NCI-H2171 treated with DMSO at 0.1 percent for 48 hours (cell line): ENCODE measurements at regions not wholly inside any gene's neighbourhood (a gene's known extent, or its start where the extent isn't known, plus 50 kb on each side); places are given as distances from the start of the nearest gene placed in this dataset.
"Not testable (repeated sequence)": the region's sequence is repeated elsewhere in the genome, so short reads cannot be mapped to it uniquely, and the experiment has no call there.

Experiments used
- DNase-seq: peaks from one replicate; lab custom pipeline; 2025; lab: John Stamatoyannopoulos, UW

DNA sequence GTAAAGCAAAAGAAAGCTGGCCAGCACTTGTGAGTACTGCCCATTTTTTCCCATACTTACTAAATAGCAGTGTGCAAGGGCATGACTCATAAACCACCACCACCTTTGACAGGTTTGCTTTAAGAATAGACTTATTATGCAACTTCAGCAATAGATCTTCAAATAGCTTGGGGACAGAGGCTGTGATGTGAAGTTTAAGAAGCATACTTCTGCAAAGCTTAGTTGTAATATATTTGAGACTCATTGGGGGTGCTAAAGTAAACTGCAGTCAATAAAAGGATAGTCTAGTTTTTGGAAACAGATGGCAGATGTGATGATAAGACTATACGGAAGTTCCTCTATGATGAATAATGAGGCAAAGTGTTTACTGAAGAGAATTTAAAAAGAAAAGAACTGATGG lies 210.0 kb downstream of the PLA2G4A start:
- DNase-seq: peak; percentile 65

DNA sequence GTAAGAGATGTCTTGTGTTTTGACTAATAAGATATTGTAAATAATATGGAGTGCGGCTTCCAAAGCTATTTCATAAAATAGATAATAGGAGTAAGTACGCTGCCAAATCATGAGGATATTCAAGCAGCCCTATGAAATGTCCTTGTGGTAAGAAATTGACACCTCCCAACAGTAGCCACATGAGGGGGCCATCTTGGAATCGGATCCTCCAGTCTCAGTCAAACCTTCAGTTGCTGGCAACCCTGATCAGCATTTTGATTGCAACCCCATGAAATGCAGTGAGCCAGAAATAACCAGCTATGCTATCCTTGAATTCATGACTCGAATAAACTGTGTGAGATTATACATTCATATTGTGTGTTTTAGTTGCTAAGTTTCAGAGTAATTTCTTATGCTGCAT lies 212.4 kb downstream of the PLA2G4A start:
- no peak for DNase-seq

DNA sequence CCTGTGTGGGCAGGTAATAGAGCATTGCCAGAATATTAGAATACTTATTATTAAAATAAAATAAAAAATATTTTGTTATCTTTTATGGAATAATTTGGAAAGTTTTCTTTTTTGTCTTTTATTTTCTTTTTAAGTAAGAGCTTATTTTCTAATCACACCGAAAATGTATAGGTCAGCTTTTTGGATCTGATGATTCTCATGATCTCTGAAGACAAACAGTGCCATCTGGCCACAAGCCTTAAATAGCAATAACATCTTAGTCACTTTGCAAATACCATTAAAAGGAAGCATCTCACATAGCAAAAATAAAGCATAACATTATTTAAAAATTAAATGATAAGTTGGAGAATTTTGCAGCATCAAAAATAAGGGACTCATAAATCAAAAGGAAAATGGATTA lies 213.8 kb downstream of the PLA2G4A start:
- peak; percentile 34 for DNase-seq

DNA sequence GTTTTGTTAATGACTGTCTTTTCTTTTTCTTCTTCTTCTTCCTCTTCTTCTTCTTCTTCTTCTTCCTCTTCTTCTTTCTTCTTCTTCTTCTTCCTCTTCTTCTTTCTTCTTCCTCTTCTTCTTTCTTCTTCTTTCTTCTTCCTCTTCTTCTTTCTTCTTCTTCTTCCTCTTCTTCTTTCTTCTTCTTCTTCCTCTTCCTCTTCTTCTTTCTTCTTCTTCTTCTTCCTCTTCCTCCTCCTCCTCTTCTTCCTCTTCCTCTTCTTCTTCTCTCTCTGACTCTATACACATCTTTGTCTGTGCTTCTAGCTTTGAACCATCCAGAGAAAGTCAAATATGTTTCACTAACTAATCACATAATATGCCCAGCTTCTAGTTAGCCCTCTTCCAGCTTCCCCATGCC lies 214.7 kb downstream of the PLA2G4A start:
- not testable (repeated sequence) for DNase-seq

DNA sequence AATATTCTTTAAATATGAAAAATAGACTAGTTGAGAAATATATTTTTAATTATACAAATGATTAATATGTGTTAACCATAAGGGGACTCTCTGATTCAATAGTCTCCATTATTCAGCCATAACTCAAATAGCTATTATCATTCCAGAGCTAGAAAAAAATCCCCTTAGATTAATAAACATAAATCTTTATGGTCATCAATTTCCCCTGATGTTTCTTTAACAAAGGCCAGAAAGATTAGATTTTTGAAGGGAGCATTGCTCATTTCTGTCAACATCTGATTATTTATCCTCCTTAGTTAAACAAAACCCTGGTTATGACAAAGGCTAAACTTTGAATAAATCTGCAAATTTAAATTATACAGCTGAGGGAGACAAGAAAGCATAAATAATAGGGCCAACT lies 215.7 kb downstream of the PLA2G4A start:
- DNase-seq: no peak

DNA sequence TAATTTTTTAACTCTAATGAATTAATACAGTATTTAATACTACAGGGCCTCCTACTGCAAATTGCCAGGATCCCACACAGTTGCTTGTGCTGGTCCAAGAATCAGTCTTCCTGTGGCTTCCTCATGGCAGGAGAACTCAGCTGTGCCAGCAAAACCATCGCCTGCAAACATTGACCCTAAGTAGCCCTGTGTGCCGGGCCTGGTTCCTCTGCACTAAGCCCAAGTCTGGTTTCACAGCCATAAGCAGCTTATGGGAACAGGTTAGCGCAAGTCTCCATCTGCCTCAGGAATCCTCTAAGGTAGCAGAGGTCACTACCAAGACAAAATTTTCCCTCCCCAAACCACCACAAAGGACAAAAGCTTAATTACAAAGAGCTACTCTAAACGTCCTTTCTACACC lies 216.6 kb downstream of the PLA2G4A start:
- DNase-seq: no peak

DNA sequence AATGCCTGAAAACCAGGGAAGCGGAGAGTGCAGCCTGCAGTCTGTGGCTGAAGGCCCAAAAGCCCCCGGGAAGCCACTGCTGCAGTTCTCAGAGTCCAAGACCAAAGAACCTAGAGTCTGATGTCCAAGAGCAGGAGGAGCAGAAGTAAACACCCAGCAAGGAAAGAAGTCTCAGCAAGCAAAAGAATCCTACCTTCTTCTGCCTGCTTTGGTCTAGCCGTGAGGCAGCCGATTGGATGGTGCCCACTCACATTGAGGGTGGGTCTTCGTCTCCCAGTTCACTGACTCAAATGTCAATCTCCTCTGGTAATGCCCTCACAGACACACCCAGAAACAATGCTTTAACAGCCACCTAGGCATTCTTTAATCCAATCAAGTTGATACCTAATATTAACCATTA lies 217.5 kb downstream of the PLA2G4A start:
- no peak for DNase-seq

DNA sequence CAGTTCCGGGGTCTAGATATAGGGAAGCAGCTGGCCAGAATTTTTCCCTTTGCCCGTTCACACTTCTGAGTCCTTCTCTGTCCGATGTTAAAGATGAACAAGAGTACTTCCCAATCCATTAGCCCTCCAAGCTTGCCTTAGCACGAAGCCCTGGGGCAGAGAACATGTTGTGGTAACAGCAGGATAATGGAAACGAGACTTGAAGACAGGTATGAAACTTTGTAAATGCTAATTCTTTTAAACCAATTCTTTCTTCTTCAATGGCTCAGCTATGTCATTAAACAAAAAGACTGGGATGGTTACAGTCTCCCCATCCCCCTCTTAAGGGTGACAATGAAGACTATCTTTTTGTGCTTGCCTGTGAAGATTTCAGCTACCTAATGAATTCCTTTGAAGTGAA lies 218.5 kb downstream of the PLA2G4A start:
- DNase-seq: no peak

DNA sequence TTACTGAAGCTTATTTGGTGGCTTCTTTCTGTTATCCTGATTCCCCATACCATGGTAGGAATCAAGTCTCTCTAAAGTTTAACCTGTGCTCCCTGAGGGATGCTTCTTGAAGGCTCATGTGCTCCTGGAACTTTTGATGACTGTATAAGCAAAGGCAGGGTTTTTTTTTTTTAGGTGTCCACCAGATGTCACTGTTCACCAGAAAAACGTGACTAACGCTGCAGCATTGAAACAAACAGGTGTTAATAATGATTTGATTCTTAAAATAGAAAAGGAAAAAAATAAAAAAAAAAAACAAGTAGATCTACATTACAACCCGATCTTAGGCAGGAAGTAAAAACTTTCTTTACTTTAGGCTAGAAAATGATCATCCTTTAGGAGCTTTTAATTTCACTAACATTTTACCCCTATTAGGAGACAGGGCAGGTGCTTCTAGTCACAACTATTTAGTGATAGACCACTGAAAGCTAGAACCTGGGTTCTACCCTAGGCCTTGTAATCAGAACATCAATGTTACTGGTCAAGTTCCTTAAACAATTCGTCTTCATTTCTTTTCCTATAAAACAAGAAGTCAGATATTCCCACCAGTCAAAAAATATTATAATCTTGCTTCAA lies 223.0 kb downstream of the PLA2G4A start:
- DNase-seq: peak; percentile 84

DNA sequence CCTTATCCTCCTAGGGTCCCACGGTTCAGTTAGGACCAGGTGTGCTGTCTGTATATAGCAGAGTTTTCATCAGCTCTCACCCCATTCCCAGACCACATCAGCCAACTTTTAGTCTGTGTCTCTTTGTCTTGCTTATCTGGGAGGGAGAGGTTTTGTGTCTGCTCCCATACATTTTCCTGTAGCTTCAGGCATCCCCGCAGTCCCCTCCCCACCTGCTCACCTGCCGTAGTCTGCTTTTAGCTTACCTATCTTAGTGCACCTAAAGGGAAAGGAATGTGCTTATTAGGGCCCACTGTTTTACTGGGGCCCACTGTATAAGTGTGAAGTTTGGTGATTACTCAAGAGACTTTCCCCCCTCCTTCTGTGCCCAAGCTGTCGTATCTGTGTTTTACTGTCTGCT lies 225.1 kb downstream of the PLA2G4A start:
- DNase-seq: peak; percentile 38

DNA sequence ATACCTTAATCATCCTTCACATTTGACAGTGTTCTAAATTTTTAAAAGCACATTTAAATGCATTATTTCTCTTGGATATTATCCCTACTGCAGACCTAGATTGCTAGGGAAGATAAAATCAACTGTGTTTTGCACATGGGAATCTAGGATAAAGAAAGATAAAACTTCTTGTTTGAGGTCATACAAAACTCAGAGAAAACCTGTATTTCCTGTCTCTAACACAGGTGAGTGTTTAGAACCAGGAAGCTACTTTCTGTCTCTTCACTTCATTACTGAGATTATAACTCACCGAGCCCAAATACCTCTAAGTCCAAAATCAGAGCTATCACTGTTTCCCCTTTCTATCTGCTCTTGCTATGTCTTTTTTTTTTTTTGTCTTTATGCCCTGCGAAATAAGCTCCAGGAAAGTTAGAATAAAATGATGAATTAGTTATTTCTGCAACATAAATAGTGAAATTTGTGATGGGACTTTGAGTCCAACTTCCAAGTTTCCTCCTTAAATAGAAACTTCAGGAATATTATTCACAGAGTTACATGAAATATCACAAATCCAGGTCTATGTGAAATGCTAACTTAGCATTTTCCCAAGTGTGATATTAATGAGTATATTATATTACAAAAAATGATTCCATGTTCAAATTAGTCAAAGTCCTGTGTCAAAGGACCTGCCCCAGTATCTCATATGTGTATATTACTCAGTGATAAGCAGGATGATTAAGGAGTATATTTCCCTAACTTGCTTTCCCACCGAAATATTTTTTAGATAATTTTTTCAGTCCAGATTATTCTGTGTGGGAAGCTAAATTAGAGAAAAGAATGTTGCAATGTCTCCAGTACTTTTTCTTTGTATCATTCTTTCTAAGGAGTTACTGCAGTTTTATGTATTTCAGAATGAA lies 226.4 kb downstream of the PLA2G4A start:
- no peak for DNase-seq

DNA sequence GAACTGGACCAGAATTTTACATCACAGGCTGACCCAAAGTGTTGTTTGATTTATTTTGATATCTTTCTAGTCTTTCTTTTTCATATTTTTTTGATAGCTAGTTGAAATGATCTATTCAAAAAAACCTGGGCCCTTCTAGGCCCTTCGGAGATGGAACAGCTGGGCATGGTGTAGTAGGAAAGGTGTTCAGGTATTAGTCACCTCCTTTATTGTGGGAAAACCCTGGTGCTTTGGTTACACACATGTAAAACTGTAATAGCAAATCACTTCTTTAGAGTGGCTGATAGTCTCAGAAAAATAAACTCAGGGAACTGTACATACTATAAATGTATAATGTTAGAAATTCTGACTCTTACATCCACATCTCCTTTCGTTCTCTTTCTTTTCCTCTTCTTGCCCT lies 234.5 kb downstream of the PLA2G4A start:
- DNase-seq: peak; percentile 19

DNA sequence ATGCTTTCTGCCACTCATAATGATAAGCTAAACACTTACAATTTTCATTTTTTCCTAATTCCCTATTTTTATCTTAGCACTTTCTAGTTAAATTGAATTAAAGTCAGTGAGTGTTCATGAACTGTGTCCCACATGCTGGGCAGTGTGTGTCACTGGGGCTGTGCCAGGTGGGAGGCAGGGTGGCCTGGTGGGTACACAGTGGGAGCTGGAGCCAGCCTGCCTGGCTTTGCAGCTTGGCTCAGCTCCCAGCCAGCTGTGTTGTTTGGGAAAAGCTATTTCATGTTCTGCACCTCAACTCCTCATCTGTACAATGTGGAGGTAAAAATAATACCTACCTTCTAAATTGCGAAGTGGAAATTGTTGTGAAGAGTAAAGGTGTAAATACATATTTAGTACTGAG lies 238.4 kb downstream of the PLA2G4A start:
- peak; percentile 81 for DNase-seq

DNA sequence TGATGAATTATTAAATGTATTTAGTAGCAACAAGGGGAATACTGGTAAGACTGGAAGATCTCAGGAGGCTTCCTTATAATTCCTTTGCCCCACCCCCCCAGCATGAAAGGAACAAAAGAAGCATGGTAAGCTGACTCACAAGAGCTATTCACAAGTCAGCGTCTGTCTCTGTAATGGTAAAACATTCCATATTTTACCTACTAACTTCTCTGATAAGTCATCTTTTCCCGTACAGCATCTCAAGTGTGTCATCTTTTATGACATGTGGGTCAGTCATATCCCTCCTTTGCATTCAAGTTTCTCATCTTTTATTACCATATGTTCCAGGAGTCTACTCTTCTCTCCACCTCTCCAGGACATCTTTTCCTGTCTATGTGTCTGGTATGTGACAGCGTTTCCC lies 241.3 kb downstream of the PLA2G4A start:
- DNase-seq: no peak

DNA sequence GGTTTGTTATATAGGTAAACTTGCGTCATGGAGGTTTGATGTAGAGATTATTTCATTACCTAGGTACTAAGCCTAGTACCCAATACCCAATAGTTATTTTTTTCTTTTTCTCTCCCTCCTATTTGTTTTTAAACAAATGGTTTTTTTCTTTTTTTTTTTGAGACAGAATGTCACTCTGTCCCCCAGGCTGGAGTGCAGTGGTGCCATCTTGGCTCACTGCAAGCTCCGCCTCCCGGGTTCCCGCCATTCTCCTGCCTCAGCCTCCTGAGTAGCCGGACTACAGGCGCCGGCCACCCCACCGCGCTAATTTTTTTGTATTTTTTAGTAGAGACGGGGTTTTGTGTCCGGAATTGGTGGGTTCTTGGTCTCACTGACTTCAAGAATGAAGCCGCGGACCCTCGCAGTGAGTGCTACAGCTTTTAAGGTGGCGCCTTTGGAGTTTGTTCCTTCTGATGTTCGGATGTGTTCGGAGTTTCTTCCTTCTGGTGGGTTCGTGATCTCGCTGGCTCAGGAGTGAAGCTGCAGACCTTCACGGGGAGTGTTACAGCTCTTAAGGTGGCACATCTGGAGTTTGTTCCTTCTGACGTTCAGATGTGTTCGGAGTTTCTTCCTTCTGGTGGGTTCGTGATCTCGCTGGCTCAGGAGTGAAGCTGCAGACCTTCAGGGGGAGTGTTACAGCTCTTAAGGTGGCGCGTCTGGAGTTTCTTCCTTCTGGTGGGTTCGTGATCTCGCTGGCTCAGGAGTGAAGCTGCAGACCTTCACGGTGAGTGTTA lies 243.7 kb downstream of the PLA2G4A start:
- not testable (repeated sequence) for DNase-seq

DNA sequence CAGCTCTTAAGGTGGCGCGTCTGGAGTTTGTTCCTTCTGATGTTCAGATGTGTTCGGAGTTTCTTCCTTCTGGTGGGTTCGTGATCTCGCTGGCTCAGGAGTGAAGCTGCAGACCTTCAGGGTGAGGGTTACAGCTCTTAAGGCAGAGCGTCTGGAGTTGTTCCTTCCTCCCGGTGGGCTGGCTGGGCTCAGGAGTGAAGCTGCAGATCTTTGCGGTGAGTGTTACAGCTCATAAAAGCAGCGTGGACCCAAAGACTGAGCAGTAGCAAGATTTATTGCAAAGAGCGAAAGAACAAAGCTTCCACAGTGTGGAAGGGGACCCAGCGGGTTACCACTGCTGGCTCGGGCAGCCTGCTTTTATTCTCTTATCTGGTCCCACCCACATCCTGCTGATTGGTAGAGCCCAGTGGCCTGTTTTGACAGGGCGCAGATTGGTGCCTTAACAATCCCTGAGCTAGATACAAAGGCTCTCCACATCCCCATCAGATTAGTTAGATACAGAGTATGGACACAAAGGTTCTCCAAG lies 244.3 kb downstream of the PLA2G4A start:
- not testable (repeated sequence) for DNase-seq

DNA sequence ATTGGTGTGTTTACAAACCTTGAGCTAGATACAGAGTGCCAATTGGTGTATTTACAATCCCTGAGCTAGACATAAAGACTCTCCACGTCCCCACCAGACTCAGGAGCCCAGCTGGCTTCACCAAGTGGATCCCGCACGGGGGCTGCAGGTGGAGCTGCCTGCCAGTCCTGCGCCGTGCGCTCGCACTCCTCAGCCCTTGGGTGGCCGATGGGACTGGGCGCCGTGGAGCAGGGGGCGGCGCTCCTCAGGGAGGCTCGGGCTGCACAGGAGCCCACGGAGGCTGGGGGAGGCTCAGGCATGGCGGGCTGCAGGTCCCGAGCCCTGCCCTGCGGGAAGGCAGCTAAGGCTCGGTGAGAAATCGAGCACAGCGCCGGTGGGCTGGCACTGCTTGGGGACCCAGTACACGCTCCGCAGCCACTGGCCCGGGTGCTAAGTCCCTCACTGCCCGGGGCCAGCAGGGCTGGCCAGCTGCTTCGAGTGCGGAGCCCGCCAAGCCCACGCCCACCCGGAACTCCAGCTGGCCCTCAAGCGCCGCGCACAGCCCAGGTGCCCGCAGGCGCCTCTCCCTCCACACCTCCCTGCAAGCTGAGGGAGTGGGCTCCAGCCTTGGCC lies 245.0 kb downstream of the PLA2G4A start:
- not testable (repeated sequence) for DNase-seq

DNA sequence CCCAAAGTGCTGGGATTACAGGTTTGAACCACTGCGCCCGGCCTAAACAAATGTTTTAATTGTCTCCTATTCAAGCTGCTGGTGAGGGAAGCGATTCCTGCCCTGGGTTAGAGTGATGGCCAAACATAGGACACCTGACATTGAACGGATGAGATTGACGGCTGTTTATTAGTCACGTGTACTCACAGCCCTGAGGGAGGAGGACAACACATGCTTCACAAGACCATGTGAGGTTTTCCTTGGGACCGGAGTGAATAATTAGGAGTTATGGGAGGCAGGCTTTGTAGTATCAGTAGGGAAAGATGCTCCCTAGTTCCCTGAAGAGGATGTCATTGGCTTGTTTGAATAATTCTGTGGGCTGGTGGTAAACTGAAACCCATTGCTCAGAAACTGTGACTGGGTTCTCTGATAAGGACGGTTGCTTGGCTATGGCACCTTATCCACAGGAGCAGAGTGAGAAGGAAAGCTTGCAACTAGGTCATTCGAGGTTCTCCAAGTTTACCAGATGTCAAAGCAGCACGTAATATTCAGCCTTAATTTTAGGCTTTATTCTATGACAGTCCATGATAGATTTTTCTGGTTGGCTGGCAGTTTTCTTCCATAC lies 245.8 kb downstream of the PLA2G4A start:
- no peak for DNase-seq

DNA sequence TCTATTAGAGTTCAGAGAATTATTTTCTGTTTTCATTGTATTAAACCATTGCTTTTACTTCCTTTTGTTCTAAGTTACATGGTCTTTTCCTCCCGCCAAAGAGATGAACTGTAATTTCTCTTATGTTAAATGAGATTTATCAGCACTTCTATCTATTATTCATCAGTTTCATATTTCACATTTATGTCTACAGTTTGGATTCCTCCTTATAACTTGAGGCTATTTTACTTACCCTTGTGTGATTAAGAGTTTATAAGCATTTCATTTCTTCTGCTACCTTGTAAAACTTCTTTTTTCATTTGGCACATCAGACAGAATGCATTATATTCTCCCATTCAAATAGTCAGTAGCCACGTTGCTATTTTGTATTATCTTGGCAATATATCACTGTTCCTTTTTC lies 248.2 kb downstream of the PLA2G4A start:
- no peak for DNase-seq

DNA sequence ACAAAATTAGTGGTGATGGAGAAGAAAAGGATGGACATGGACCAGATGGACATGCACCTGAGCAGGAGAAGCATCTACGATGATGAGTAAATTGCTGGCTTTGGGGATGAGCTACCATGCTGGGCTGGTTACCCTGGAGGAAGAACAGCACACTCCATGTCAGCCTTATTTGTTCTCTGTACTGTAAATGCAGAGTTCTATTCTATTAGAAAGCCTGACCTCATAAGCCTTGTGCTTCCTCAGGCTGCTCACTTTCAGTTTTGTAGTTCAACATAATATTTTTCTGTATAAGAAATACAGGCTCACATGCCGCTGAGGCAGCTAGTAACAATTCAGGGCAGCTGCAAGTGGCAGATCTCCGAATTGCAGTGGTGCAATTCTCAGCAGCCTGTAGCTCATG lies 249.6 kb downstream of the PLA2G4A start:
- DNase-seq: peak; percentile 50

DNA sequence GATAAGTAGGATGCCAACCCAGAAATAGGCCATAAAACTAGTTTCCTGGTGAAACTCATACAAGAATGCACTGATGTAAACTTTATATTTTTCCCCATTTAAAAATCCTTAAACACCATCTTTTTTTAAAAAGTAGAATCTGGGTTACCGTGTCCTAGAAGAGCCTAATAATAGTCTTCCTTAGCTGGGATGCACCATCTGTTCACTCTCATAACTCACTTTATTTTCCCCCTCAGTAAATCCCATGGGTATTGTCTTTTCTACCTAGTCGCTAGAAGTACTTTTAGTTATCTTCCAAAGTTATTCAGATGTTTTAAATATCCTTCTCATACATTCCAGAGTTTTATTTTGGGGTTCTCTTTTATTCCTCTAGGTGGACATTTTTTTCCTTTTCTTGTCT lies 250.2 kb downstream of the PLA2G4A start:
- peak; percentile 88 for DNase-seq

DNA sequence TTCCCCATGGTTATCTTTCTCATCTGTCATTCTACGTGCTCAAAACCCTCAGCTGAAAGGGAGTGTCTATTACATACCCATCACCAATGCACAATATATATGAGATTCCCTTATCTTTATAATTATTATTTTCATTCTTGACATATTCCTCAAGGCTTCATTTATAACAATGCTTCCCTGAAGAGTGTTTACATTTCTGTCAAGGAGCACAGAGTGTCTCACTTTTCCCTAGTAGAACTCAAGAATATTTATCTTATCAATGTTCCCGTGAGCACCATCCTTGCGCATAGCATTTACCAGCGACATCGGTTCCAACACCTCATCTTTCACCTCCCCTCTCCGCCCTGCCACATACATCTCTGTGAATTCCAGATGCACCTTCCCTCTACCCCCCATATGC lies 250.6 kb downstream of the PLA2G4A start:
- DNase-seq: no peak
